ENCODE measurements at regions not wholly inside any gene's neighbourhood (a gene's known extent, or its start where the extent isn't known, plus 50 kb on each side); places are given as distances from the start of the nearest gene placed in this dataset.

DNA sequence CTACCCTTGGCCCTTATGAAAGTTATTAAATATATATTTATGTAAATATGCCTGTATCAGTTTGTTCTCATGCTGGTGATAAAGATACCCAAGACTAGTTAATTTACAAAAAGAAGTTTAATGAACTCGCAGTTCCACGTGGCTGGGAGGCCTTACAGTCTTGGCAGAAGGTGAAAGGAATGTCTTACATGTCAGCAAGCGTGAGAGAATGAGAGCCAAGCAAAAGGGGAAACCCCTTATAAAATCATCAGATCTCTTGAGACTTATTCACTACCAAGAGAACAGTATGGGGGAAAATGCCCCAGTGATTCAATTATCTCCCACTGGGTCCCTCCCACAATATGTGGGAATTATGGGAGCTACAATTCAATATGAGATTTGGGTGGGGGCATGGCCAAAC is 506.0 kb upstream of the ATXN8OS start:
- H3K27me3 ChIP-seq (ENCODE audit: insufficient read depth, low read length) = no peaks in the 10 kb centered on the region
- H3K36me3 ChIP-seq (ENCODE audit: insufficient read depth, low read length) = no peaks in the 10 kb centered on the region
- no peak overlapping the region for H3K4me3 ChIP-seq (ENCODE audit: low read length)
- H3K9me3 ChIP-seq (ENCODE audit: low read length) = no peaks in the 10 kb centered on the region
- no peaks in the 10 kb centered on the region for H3K4me1 ChIP-seq (ENCODE audit: insufficient read depth, low read length)
- no peak overlapping the region for H2AFZ ChIP-seq (ENCODE audit: low read depth, low read length)

DNA sequence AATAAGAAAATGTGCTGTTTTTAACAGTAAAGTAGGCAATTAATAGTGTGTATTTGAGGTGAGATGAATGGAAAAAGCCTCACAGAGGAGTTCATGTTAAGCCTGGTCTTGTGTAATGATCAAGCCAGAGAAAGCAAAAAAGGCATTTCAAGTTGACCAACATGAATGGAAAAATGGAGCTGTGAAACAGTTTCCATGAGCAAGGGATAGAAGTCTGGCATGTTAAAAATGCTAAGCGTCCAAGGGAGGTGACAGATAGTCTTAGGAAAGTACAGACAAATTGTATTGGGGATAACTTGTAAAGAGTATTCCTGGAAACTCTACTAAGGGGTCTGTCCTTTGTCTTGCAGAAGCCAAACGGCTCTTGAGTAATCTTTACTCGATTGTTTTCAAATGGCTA is 506.8 kb upstream of the ATXN8OS start:
- no peaks in the 10 kb centered on the region for H3K27me3 ChIP-seq (ENCODE audit: insufficient read depth, low read length)
- no peak overlapping the region for H2AFZ ChIP-seq (ENCODE audit: low read depth, low read length)
- no peak overlapping the region for H3K4me3 ChIP-seq (ENCODE audit: low read length)
- no peaks in the 10 kb centered on the region for H3K9me3 ChIP-seq (ENCODE audit: low read length)
- no peaks in the 10 kb centered on the region for H3K36me3 ChIP-seq (ENCODE audit: insufficient read depth, low read length)
- no peaks in the 10 kb centered on the region for H3K4me1 ChIP-seq (ENCODE audit: insufficient read depth, low read length)

GRCh38 chr13:69597088-69597487 is 510.5 kb upstream of the ATXN8OS start:
- Histone ChIP-seq H3K4me3 (ENCODE audit: low read length) (no peak overlapping the region), H2AFZ (ENCODE audit: low read depth, low read length) (no peak overlapping the region), H3K9me3 (ENCODE audit: low read length) (no peaks in the 10 kb centered on the region), H3K4me1 (ENCODE audit: insufficient read depth, low read length) (no peaks in the 10 kb centered on the region), H3K36me3 (ENCODE audit: insufficient read depth, low read length) (no peaks in the 10 kb centered on the region), H3K27me3 (ENCODE audit: insufficient read depth, low read length) (no peaks in the 10 kb centered on the region)

DNA sequence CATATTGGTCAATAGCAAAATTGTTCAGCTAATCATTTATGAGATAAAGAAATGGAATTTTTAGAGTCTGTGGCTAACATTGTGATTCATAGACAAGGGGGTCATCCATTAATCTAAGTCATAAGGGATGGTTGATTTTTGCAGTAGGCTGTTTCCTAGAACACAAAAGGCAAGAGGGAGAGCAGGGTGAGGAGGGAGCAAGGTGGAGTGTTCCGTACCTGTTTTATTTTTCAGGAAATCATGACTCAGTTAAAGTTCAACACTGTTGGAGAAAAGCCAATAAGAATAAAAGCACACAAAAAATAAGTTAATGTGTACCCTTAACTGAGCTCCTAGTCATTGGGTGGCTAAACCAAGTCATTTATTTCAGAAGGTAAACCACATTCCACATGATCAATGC is 512.4 kb upstream of the ATXN8OS start:
- no peak overlapping the region for H3K4me3 ChIP-seq (ENCODE audit: low read length)

DNA sequence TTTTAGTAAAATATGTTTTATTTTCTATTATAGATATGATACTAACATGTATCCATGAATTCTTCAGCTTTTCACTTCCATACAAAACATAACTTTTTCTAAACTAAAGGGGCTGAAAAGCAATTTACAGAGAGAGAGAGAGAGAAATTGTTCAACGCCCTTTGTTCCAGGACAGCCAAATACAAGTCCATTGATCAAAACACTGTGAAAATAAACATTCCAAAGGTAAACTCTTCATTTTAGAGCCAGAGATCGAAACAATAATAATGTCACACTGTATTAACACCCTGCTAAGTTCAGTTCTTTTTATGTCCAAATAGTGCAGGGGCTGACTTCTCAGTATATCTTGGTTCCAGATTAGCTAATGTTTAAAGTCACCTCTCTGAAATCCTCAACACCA is 516.2 kb upstream of the ATXN8OS start:
- H3K36me3 ChIP-seq (ENCODE audit: insufficient read depth, low read length) = no peaks in the 10 kb centered on the region
- H3K4me1 ChIP-seq (ENCODE audit: insufficient read depth, low read length) = no peaks in the 10 kb centered on the region
- no peak overlapping the region for H3K4me3 ChIP-seq (ENCODE audit: low read length)
- no peaks in the 10 kb centered on the region for H3K9me3 ChIP-seq (ENCODE audit: low read length)
- H2AFZ ChIP-seq (ENCODE audit: low read depth, low read length) = no peak overlapping the region
- no peaks in the 10 kb centered on the region for H3K27me3 ChIP-seq (ENCODE audit: insufficient read depth, low read length)

More for the DNA sequence above, 512.4 kb upstream of the ATXN8OS start:
- Histone ChIP-seq H3K4me1 (ENCODE audit: insufficient read depth, low read length) (no peaks in the 10 kb centered on the region), H3K27me3 (ENCODE audit: insufficient read depth, low read length) (no peaks in the 10 kb centered on the region), H3K36me3 (ENCODE audit: insufficient read depth, low read length) (no peaks in the 10 kb centered on the region), H3K9me3 (ENCODE audit: low read length) (no peaks in the 10 kb centered on the region), H2AFZ (ENCODE audit: low read depth, low read length) (no peak overlapping the region)

- Histone ChIP-seq H2AFZ (ENCODE audit: low read depth, low read length) (peak overlapping the region; percentile 18), H3K4me3 (ENCODE audit: low read length) (no peak overlapping the region), H3K36me3 (ENCODE audit: insufficient read depth, low read length) (no peaks in the 10 kb centered on the region), H3K27me3 (ENCODE audit: insufficient read depth, low read length) (no peaks in the 10 kb centered on the region), H3K4me1 (ENCODE audit: insufficient read depth, low read length) (no peaks in the 10 kb centered on the region), H3K9me3 (ENCODE audit: low read length) (no peaks in the 10 kb centered on the region)
Observed at GRCh38 chr13:69589531-69590235, 517.9 kb upstream of the ATXN8OS start.

- H3K9me3 ChIP-seq (ENCODE audit: low read length) = no peaks in the 10 kb centered on the region
- no peak overlapping the region for H3K4me3 ChIP-seq (ENCODE audit: low read length)
- H2AFZ ChIP-seq (ENCODE audit: low read depth, low read length) = no peak overlapping the region
- no peaks in the 10 kb centered on the region for H3K4me1 ChIP-seq (ENCODE audit: insufficient read depth, low read length)
- no peaks in the 10 kb centered on the region for H3K36me3 ChIP-seq (ENCODE audit: insufficient read depth, low read length)
- no peaks in the 10 kb centered on the region for H3K27me3 ChIP-seq (ENCODE audit: insufficient read depth, low read length)
Observed at GRCh38 chr13:69585656-69586055, 522.0 kb upstream of the ATXN8OS start.

DNA sequence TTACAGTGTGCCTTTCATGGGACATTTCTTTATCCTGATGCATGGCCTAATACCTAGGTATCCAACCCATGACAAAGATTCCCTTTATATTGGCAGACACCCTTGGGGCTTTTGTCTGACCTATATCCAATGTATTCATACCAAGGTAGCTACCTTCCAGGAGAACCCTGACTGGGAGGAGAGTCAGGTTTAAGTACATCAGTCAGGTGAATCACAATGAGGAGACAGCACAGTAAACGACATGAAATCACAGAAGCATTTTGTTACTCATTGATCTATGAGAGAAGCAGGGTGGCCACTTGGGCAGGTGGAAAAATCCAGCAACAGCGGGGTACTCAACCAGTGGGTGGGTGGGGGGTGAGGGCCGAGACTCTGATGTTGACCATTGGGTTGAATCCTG is 527.4 kb upstream of the ATXN8OS start:
- Histone ChIP-seq H3K36me3 (ENCODE audit: insufficient read depth, low read length) (no peaks in the 10 kb centered on the region), H3K4me3 (ENCODE audit: low read length) (no peak overlapping the region), H3K27me3 (ENCODE audit: insufficient read depth, low read length) (no peaks in the 10 kb centered on the region), H3K4me1 (ENCODE audit: insufficient read depth, low read length) (peaks cover 4% of the 10 kb centered on the region), H3K9me3 (ENCODE audit: low read length) (no peaks in the 10 kb centered on the region), H2AFZ (ENCODE audit: low read depth, low read length) (no peak overlapping the region)

- Histone ChIP-seq H3K9me3 (ENCODE audit: low read length) (no peaks in the 10 kb centered on the region), H3K4me1 (ENCODE audit: insufficient read depth, low read length) (peaks cover 4% of the 10 kb centered on the region), H2AFZ (ENCODE audit: low read depth, low read length) (peak overlapping the region; percentile 74), H3K27me3 (ENCODE audit: insufficient read depth, low read length) (no peaks in the 10 kb centered on the region), H3K4me3 (ENCODE audit: low read length) (no peak overlapping the region), H3K36me3 (ENCODE audit: insufficient read depth, low read length) (no peaks in the 10 kb centered on the region)
Observed at GRCh38 chr13:69579351-69579750, 528.3 kb upstream of the ATXN8OS start.

- Histone ChIP-seq H3K27me3 (ENCODE audit: insufficient read depth, low read length) (no peaks in the 10 kb centered on the region), H3K4me1 (ENCODE audit: insufficient read depth, low read length) (no peaks in the 10 kb centered on the region), H3K4me3 (ENCODE audit: low read length) (no peak overlapping the region), H3K9me3 (ENCODE audit: low read length) (no peaks in the 10 kb centered on the region), H2AFZ (ENCODE audit: low read depth, low read length) (no peak overlapping the region), H3K36me3 (ENCODE audit: insufficient read depth, low read length) (no peaks in the 10 kb centered on the region)
Observed at GRCh38 chr13:69571606-69572323, 535.9 kb upstream of the ATXN8OS start.

- H3K4me3 ChIP-seq (ENCODE audit: low read length) = no peak overlapping the region
- H3K4me1 ChIP-seq (ENCODE audit: insufficient read depth, low read length) = no peaks in the 10 kb centered on the region
- no peaks in the 10 kb centered on the region for H3K36me3 ChIP-seq (ENCODE audit: insufficient read depth, low read length)
- no peak overlapping the region for H2AFZ ChIP-seq (ENCODE audit: low read depth, low read length)
- H3K9me3 ChIP-seq (ENCODE audit: low read length) = no peaks in the 10 kb centered on the region
- H3K27me3 ChIP-seq (ENCODE audit: insufficient read depth, low read length) = no peaks in the 10 kb centered on the region
Observed at GRCh38 chr13:69567514-69567913, 540.1 kb upstream of the ATXN8OS start.

- Histone ChIP-seq H3K27me3 (ENCODE audit: insufficient read depth, low read length) (no peaks in the 10 kb centered on the region), H3K4me3 (ENCODE audit: low read length) (no peak overlapping the region), H3K36me3 (ENCODE audit: insufficient read depth, low read length) (no peaks in the 10 kb centered on the region), H3K4me1 (ENCODE audit: insufficient read depth, low read length) (no peaks in the 10 kb centered on the region), H3K9me3 (ENCODE audit: low read length) (no peaks in the 10 kb centered on the region), H2AFZ (ENCODE audit: low read depth, low read length) (no peak overlapping the region)
Observed at GRCh38 chr13:69566104-69566716, 541.4 kb upstream of the ATXN8OS start.

- H3K9me3 ChIP-seq (ENCODE audit: low read length) = no peaks in the 10 kb centered on the region
- no peaks in the 10 kb centered on the region for H3K27me3 ChIP-seq (ENCODE audit: insufficient read depth, low read length)
- H3K36me3 ChIP-seq (ENCODE audit: insufficient read depth, low read length) = no peaks in the 10 kb centered on the region
- H2AFZ ChIP-seq (ENCODE audit: low read depth, low read length) = no peak overlapping the region
- H3K4me3 ChIP-seq (ENCODE audit: low read length) = no peak overlapping the region
- H3K4me1 ChIP-seq (ENCODE audit: insufficient read depth, low read length) = no peaks in the 10 kb centered on the region
Observed at GRCh38 chr13:69565334-69565733, 542.3 kb upstream of the ATXN8OS start.

Data from neuron (in vitro differentiated cells).